HG02981 (cell line): ENCODE measurements at regions not wholly inside any gene's neighbourhood (a gene's known extent, or its start where the extent isn't known, plus 50 kb on each side); places are given as distances from the start of the nearest gene placed in this dataset.
"Not testable (repeated sequence)": the region's sequence is repeated elsewhere in the genome, so short reads cannot be mapped to it uniquely, and the experiment has no call there.

Source experiments
- ATAC-seq: cut with Tn5 transposase; IDR thresholded peaks from one replicate; pipeline ENCODE4 v1.9.1; 2021; ENCODE audit warnings: mild to moderate bottlenecking, moderate library complexity; ENCODE audit not compliant: unreplicated experiment

DNA sequence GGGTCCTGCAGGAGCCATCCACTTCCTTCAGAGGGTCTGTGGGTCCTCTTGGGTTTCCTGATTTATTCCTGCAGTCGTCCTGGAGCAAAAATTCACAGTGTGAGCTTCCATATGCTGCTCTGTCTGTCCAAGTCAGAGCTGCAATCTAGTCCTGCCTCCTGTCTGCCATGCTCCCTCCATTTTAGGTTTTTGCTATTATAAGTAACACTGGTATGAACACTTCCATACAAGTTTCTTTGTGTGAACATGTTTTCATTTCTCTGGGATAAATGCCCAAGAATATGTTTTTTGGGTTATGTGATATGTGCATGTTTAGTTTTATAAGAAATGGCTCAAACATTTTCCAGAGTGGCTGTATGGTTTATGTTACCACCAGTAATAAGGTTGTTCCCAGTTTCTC is 188.1 kb downstream of the ACTR3B start:
- no peak for ATAC-seq

DNA sequence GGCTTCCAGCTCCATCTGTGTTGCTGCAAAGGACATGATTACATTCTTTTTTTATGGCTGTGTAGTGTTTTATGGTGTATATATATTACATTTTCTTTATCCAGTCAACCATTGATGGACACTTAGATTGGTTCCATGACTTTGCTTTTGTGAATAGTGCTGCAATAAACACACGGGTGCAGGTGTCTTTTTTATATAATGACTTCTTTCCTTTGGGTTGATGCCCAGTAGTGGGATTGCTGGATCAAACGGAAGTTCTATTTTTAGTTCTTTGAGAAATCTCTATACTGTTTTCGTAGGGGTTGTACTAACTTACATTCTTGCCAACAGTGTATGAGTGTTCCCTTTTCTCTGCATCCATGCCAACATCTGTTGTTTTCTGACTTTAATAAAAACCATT is 189.7 kb downstream of the ACTR3B start:
- ATAC-seq: no peak

DNA sequence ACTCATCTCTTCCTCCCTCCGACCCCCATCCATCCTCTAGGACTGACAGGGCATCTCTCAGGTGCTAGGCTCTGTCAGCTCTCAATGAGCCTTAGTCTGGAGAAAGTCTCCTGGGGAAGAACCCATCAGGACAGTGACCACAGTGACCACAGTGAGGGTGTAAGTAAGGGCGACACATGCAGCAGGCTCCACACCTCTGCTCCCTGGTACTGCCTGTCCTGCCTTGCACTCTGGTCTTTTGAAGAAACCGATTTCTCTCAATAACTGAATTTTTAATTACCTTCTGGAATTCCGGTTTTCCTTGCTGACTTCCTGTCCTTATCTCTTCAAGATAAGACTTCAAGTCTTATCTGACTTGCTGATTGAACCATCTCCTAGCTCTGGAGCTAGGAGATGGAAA is 190.2 kb downstream of the ACTR3B start:
- no peak for ATAC-seq

DNA sequence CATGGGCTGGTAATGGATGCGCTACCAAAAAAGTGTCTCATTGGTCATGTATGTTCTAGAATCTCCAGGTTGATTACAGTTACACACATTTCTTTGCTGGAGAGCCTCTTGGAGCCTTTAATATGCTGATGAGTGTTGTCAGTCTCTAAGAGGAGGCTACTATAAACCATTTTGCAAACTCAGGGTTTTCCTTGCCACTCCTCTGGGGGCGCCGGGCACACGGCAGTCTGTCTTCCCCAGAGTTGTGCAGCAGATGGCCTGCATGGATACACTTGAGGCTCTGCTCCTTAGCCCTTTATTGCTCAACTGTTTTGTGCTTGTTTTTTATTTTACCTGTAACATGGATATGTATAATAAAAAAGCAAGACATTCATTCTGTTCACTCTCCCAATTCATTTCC is 196.5 kb downstream of the ACTR3B start:
- no peak for ATAC-seq

DNA sequence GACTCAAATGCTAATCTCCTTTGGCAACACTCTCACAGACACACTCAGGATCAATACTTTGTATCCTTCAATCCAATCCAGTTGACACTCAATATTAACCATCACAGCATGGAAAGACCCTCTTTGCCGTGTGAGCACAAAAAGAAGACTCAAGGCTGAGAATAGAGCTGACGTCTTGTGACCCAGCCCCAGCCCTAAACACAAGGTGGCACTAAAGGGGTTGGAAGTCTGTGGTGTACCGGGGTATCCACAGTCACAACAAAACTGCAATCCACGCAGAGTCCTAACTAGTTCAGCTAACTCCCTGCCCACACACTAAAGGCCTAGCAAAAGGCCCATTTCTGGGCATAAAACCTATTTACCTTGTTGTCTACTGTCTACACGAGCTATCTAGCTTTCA is 200.1 kb downstream of the ACTR3B start:
- ATAC-seq: no peak

DNA sequence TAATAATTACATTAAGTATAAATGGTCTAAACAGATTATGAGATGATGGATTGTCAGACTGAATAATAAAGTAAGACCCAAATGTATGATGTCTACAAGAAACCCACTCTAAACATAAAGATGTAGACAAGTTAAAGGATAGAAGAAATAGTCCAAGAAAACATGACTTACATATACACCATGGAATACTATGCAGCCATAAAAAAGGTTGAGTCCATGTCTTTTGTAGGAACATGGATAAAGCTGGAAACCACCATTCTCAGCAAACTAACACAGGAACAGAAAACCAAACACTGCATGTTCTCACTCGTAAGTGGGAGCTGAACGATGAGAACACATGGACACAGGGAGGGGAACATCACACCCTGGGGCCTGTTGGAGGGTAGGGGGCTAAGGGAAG is 202.2 kb downstream of the ACTR3B start:
- not testable (repeated sequence) for ATAC-seq

DNA sequence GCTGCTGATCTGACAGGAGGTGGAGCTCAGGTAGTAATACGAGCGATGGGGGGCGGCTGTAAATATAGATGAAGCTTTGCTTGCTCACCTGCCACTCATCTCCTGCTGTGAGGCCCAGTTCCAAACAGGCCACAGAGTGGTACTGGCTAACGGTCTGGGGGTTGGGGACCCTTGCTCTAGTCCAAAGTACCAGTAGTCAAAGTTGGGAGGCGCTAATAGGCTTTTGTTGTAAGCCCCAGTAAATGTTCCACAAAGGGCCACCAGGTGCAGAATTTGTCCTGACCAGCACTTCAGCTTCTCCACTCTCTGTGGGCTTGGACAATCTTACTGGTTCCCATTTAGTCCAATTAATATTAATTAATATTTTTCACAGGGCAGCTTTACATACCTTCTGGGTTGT is 206.6 kb downstream of the ACTR3B start:
- no peak for ATAC-seq

DNA sequence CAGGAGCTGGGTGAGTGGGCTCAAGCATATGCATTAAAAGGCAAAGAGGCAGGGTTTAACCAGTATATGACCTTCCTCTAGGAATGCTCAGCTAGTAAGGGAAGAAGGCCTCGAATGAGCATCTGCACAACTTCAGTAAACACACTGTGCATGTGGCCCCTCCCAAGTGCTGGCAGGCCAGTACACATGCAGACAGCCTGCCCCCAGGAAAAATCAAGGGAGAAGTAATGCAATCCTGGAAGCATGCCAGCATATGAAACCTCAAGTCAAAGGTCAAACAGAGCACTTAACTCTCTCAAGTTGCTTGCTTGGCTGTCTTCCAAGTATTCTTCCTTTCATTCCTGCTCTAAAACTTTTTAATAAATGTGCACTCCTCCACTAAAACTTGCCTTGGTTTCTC is 208.4 kb downstream of the ACTR3B start:
- ATAC-seq: no peak

DNA sequence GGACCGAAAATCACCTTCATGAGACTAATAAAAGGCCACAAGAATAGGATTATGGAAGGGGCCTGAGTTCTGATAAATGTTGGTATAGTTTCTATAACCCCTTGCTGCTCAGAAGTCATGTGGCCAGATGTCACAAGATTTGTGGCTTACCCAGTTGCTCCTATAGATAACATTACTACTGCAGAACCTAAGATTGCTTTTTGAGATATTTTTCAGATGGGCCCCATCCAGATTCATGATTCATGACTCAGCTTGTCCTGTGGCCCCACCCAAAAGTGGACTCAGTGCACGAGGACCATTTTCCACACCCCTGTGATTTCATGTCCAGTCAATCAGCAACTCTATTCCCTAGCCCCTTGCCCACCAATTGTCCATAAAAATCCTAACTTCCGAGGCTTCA is 209.0 kb downstream of the ACTR3B start:
- ATAC-seq: no peak

DNA sequence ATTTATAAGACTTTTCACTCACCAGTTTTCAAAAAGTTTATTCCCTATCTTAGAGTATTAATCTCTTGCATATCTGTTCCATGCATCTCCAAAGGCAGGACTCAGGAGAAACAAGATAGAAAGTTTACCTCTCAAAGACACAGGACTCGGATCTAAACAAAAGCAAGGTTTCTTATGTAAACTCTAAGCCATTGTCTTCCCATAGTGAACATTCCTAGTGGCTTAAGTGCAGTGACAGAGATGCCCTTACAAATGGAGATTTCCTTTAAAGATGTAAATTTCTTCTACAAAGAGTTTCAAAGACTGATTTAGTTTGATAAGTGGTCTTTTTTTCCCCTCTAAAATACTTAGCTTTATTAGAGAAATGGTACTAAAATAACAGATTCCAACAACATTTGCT is 209.8 kb downstream of the ACTR3B start:
- no peak for ATAC-seq

DNA sequence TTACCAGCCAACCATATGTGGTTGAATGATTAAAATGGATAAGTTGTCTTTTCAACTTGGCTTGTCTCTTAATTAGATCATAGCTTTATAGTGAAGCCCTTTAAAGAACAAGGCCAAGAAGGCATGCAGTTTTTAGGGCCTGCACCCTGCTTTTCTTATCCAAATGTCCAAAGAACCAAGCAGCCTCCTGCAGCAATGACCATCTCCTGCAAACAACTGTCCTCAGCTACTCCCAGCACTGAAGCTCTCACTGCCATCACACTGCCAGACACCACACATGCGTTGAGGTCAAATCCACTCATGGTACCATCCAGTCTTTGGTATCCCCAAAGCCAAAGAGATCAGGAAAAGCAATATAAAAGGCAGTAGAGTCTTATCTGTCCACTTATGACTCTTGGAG is 210.3 kb downstream of the ACTR3B start:
- no peak for ATAC-seq

DNA sequence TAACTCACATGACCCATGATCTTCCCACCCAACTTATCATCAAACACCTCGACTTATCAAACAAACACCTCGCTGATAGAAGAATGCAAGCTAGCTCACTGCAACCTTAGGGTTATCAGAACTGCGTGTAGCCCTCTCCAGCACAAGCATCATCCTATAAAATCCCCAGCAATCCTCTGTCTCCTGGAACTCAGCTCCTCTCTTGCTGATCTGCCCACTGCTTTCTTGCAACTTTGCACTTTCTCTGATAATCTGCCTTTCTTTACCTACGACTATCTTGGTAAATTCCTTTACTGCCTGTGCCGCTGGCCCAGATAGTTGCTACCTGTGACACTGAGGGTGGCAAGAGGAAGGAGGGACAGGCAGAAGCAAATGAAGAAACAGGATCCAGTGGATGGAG is 210.9 kb downstream of the ACTR3B start:
- ATAC-seq: no peak

DNA sequence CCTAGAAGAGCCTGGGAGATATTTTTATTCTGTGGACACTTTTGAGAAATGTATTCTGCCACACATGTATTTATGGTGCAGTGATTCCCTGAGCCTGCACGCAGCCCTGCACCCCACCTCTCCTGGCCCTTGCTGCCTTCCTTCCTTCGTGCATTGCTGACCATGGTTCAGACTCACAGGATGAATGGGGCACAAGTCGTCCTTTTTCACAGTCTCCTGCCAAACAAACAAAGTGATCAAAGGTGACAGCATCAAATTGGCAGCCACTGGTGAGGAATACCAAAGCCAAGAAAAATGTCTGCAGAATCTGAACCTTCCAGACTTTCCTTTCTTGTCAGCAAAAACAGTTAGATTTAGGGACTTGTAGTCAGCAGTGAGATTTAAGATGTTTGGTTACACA is 215.0 kb downstream of the ACTR3B start:
- ATAC-seq: no peak

DNA sequence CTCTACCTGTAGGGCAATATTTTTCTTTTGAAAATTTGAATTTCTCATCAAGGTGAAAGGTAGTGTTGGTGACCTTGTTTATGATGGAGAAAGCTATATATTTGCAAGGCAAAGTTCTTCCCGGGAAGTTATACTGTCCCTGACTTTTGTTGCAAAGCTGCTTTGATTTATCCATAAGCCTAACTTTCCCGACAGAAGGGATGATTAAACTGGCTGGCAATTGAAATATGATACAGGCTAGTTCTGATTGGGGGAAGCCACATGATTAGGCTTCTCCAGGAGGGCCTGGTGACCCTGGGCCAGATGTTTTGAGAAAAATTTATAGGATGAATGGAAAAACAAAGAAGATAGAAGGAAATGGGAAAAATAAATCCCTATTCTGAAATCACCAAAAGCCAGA is 215.5 kb downstream of the ACTR3B start:
- ATAC-seq: no peak

DNA sequence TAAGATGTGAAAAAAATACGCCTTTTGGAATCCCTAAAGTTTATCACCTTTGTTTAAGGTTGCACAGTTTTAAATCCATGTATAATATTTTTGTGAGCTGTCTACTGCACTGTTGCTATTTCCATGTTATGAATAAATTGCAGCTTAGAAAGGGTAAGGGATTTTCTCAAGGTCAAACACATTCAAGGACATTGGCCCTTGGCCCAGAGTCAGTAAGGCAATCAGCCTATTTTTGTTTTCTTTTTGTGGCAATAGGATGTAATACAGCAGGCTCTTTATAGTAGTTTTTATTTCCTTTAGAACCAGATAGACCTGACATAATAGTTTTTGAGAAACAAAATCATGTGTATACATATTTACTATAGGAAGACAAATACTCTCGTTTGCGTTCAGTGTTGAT is 219.8 kb downstream of the ACTR3B start:
- ATAC-seq: no peak

DNA sequence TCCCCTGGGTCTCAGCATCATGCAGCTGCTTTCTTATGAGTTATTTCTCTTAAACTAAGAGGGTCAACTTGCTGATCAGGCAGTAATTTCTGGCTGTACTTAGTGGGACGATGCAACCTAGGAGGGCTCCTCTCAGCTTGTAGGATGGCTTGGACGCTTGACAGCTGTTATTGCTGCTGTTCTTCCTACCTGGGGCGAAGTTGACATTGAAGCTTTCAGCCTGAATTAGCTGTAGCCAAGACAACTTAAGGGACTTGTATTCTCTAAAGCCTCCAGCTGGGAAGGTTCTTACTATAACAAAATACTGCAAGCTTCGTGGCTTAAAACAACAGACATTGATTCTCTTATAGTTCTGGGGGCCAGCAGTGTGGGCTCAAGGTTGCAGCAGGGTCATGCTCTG is 224.9 kb downstream of the ACTR3B start:
- no peak for ATAC-seq

DNA sequence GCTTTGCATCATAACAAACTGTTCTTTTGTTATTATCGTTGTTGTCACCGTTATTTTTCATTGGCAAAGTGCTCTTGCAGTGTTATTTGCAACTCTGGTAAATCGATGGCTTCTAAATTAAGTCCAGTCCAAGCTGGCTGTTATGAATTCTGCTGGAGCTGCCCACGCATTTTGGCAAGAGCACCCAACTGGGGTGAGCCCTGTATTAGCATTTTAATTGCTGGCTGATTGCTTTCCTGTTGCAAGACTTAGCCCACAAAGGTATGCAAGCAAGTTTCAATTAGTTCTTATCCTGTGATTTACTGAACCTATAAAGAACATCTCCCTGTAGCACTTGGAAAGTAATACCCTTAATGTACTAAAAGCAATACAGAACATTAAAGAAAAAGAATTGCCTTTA is 226.8 kb downstream of the ACTR3B start:
- no peak for ATAC-seq

DNA sequence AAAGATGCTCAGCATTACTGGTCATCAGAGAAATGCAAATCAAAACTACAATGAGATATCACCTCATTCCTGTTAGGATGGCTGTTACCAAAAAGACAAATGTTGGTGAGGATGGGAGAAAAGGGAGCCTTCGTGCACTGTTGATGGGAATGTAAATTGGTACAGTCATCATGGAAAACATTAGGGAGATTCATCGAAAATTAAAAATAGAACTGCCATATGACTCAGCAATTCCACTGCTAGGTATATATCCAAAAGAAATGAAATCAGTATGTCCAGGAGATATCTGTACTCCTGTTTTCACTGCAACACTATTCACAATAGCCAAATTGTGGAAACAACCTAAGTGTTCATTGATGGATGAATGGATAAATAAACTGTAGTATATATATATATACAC is 228.1 kb downstream of the ACTR3B start:
- no peak for ATAC-seq

DNA sequence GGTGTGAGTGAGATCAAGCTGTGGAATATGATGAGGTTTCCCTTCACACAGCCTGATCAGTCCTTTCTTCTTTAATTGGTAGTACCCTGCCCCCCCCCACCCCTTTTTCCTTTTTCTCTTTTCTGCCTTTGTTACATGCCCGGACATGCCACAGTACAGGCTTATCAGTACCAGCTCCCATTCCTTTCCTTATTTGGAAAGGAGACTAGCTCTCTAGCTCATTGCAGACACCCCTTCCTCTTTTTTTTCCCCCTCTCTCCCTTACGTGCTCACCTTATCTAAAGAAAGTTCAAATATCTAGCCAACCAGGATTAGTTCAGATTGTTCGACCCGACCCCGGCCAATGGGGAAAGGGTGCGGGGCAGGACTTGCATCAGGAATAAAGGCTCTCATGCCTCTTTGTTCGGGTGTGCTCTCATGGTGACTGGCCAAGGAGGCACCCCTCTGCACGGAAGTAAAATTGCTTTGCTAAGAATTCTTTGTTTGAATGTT is 230.4 kb downstream of the ACTR3B start:
- ATAC-seq: no peak

DNA sequence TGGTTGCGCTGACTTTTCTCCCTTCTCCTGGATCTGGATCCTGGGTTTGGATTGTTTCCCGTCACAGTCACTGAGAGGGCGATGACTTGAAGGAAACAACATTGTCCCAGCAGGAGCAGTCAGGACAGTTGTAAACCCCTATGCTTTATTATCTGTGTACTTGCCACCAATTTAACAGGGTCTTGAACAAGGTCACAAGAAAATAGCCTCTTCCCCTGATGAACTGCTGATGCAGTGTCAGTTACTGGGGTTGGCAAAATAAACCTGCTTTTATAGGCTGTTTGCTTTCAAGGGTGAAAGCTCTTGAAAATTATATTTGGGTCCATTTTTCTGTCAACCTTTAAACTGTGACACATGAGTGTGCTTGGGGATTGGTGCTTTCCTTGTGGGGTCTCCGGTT is 238.9 kb downstream of the ACTR3B start:
- no peak for ATAC-seq

DNA sequence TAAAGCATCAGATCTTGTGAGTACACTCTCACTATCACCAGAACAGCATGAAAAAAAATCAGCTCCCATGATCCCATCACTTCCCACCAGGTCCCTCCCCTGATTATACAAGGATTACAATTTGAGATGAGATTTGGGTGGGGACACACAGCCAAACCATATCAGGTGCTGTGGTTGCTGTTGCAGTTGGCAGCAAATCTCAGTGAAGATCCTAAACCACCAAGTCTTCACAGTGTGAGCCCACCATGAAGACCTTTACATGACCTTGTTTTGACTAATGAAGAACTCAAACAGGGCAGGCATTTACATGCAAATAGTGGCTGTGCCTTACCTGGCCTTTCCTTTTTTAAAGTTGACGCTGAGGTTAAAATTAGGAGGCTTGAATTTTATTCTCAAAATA is 242.6 kb downstream of the ACTR3B start:
- no peak for ATAC-seq

DNA sequence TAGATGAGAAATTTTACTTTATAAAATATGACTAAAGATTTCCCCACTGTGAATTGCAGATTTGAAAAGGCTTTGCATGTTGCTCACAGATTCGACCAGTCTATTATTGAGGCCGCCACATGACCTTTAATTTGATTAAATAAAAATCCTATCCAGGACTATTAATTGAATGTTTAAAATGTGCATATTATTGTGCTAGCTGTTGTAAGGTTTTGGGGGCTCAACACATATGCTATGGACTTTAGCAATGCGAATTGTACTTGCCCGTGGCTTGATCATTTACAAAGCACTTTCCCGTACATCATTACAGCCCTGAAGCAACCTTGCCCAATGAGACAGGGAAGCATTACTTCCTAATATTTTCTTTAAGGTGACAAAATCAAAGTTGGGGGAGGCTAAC is 243.0 kb downstream of the ACTR3B start:
- ATAC-seq: no peak

DNA sequence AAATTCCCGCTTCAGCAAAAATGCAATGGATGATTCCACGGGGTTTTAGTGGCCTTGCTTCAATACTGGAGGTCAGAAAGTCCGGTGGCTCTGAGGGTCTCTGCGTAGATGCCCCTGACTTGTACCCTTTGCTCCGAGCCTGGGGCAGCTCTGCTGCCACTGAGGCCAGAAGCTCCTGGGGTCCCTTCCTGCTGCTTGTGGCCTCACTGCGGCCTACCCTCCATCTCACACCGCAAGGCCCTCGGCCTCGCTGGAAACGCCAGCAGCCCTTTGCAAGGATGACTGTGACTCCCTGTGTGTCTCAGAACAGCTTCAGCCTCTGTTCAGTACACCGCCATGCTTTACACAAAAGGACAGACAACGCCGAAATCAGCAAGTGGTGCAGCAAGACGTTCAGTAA is 244.8 kb downstream of the ACTR3B start:
- ATAC-seq: no peak
